ENCODE measurements at regions not wholly inside any gene's neighbourhood (a gene's known extent, or its start where the extent isn't known, plus 50 kb on each side); places are given as distances from the start of the nearest gene placed in this dataset.

- H3K4me1 Mint-ChIP-seq: no peaks in the 10 kb centered on the region
- ATAC-seq (ENCODE audit: low read depth) (no peak), DNase-seq (no peak)
- H3K27ac Mint-ChIP-seq: no peak overlapping the region
- no peaks in the 10 kb centered on the region for H3K9me3 Mint-ChIP-seq
- no peaks in the 10 kb centered on the region for H3K36me3 Mint-ChIP-seq
- POLR2A ChIA-PET: no interaction called here
- peaks cover 7% of the 10 kb centered on the region for H3K27me3 Mint-ChIP-seq
- H3K4me3 Mint-ChIP-seq: no peak overlapping the region
Observed at GRCh38 chr2:161547130-161547529, 77.1 kb upstream of the SLC4A10 start.

DNA sequence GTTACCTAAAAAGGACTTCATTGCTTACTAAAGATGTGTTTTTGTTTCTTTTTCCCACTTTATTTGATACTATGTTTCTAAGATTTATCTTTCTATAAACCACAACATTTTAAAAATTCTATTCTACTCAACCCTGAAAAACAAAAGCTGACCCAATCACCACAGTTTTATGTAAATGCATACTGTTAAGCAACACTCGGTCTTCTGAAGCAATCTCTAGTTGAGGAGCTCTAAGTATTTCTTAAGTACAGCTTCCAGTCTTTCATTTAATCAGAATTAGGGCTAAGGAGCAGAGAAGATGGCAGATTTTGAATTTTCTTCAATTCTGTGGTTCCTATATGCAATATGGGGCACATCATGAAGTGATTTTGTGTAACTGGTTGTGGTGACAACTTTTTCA lies 72.2 kb upstream of the SLC4A10 start:
- no peak overlapping the region for H3K27ac Mint-ChIP-seq

GRCh38 chr2:161555826-161556225 lies 68.4 kb upstream of the SLC4A10 start:
- H3K4me1 Mint-ChIP-seq: no peaks in the 10 kb centered on the region
- POLR2A ChIA-PET: no interaction called here
- H3K27me3 Mint-ChIP-seq: peaks cover 38% of the 10 kb centered on the region
- no peak overlapping the region for H3K27ac Mint-ChIP-seq
- no peaks in the 10 kb centered on the region for H3K36me3 Mint-ChIP-seq
- ATAC-seq (ENCODE audit: low read depth) (no peak), DNase-seq (no peak)
- H3K4me3 Mint-ChIP-seq: no peak overlapping the region
- peaks cover 3% of the 10 kb centered on the region for H3K9me3 Mint-ChIP-seq

More for the DNA sequence above, 72.2 kb upstream of the SLC4A10 start:
- Mint-ChIP-seq H3K4me1 (no peaks in the 10 kb centered on the region), H3K36me3 (no peaks in the 10 kb centered on the region), H3K4me3 (no peak overlapping the region), H3K27me3 (peaks cover 35% of the 10 kb centered on the region), H3K9me3 (no peaks in the 10 kb centered on the region)
- DNase-seq: no peak
- no peak for ATAC-seq (ENCODE audit: low read depth)
- POLR2A ChIA-PET: no interaction called here

GRCh38 chr2:161556440-161556839 lies 67.8 kb upstream of the SLC4A10 start:
- Mint-ChIP-seq H3K9me3 (peaks cover 3% of the 10 kb centered on the region), H3K4me1 (no peaks in the 10 kb centered on the region), H3K27ac (no peak overlapping the region), H3K36me3 (no peaks in the 10 kb centered on the region), H3K27me3 (peaks cover 38% of the 10 kb centered on the region), H3K4me3 (no peak overlapping the region)
- ATAC-seq (ENCODE audit: low read depth) (no peak), DNase-seq (no peak)
- POLR2A ChIA-PET: interaction anchor here (0.6 kb wide), 1 partner anchor 68 kb away, joined by 6 read pairs; no protein-coding TSS in a partner anchor

- Mint-ChIP-seq H3K27ac (no peak overlapping the region), H3K36me3 (no peaks in the 10 kb centered on the region), H3K9me3 (peaks cover 5% of the 10 kb centered on the region), H3K4me3 (no peak overlapping the region), H3K27me3 (peaks cover 33% of the 10 kb centered on the region), H3K4me1 (no peaks in the 10 kb centered on the region)
- ATAC-seq (ENCODE audit: low read depth) (no peak), DNase-seq (no peak)
- POLR2A ChIA-PET: no interaction called here
Observed at GRCh38 chr2:161557538-161557937, 66.7 kb upstream of the SLC4A10 start.

DNA sequence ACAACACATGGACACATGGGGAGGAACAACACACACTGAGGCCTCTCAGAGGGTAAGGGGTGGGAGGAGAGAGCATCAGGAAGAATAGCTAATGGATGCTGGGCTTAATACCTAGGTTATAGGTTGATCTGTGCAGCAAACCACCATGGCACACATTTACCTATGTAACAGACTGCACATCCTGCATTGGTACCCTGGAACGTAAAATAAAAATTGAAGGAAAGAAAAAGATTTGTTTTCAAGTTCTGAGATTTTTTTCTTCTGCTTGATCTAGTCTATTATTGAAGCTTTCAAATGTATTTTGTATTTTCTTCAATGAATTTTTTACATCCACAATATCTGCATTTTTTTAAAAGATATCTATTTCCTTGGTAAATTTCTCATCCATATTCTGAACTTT lies 59.3 kb upstream of the SLC4A10 start:
- H3K4me1 Mint-ChIP-seq: no peaks in the 10 kb centered on the region
- DNase-seq (no peak), ATAC-seq (ENCODE audit: low read depth) (no peak)
- H3K36me3 Mint-ChIP-seq: no peaks in the 10 kb centered on the region
- peaks cover 14% of the 10 kb centered on the region for H3K9me3 Mint-ChIP-seq
- no peaks in the 10 kb centered on the region for H3K27me3 Mint-ChIP-seq
- H3K27ac Mint-ChIP-seq: no peak overlapping the region
- H3K4me3 Mint-ChIP-seq: no peak overlapping the region
- POLR2A ChIA-PET: no interaction called here

- H3K4me3 Mint-ChIP-seq: no peak overlapping the region
- peaks cover 7% of the 10 kb centered on the region for H3K4me1 Mint-ChIP-seq
- POLR2A ChIA-PET: no interaction called here
- no peak for DNase-seq
- H3K27me3 Mint-ChIP-seq: no peaks in the 10 kb centered on the region
- no peak for ATAC-seq (ENCODE audit: low read depth)
- H3K36me3 Mint-ChIP-seq: no peaks in the 10 kb centered on the region
- no peaks in the 10 kb centered on the region for H3K9me3 Mint-ChIP-seq
- no peak overlapping the region for H3K27ac Mint-ChIP-seq
Observed at GRCh38 chr2:161569401-161569800, 54.8 kb upstream of the SLC4A10 start.

DNA sequence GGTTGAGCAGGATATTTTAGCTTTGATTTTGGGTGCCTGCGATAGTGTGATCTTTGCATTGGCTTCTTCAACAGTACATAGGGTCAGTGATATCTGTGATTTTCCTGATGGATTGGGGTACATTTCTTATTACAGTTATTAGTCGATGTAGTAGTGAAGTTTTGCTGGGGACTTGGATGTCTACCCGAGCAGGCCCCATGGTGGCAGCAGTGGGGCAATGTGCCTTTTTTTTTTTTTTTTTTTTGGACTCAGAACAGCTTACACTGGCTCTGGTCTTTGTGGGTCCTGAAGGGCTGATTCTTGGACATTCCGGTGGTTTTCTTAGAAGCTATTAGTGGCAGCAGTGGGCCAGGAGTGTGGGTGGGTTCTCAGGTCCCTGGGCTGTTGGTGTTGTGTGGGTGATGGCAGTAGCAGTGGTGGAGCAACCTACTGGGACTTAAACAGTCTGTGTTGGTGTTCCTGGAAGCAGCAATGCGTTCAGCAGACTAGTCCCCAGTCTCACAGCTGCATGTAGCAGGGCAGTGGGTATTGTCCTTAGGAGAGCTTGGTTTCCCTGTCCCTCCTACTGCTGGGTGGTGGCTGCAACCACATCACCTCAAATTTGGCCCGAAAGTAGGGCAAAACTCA lies 53.7 kb upstream of the SLC4A10 start:
- ATAC-seq (ENCODE audit: low read depth) (no peak), DNase-seq (no peak)
- Mint-ChIP-seq H3K27ac (no peak overlapping the region), H3K4me3 (no peak overlapping the region), H3K4me1 (peaks cover 7% of the 10 kb centered on the region), H3K27me3 (no peaks in the 10 kb centered on the region), H3K9me3 (no peaks in the 10 kb centered on the region), H3K36me3 (no peaks in the 10 kb centered on the region)
- POLR2A ChIA-PET: interaction anchor here (0.6 kb wide), 1 partner anchor 263 kb away, joined by 4 read pairs; no protein-coding TSS in a partner anchor

- no peak overlapping the region for H3K4me3 Mint-ChIP-seq
- H3K36me3 Mint-ChIP-seq: no peaks in the 10 kb centered on the region
- no peak for DNase-seq
- peaks cover 7% of the 10 kb centered on the region for H3K4me1 Mint-ChIP-seq
- H3K27me3 Mint-ChIP-seq: no peaks in the 10 kb centered on the region
- no peaks in the 10 kb centered on the region for H3K9me3 Mint-ChIP-seq
- ATAC-seq (ENCODE audit: low read depth): peak; percentile 42
- POLR2A ChIA-PET: interaction anchor here (0.6 kb wide), 1 partner anchor 263 kb away, joined by 4 read pairs; no protein-coding TSS in a partner anchor
- no peak overlapping the region for H3K27ac Mint-ChIP-seq
Observed at GRCh38 chr2:161571051-161571429, 53.2 kb upstream of the SLC4A10 start.

All from activated naive CD8-positive, alpha-beta T cell treated with anti-CD3 and anti-CD28 coated beads, Interleukin-2, amount 10 ng/mL, durations not matched to agents 7 days and 5 days (primary cell).